OCI-LY3 (cell line): ENCODE measurements at regions not wholly inside any gene's neighbourhood (a gene's known extent, or its start where the extent isn't known, plus 50 kb on each side); places are given as distances from the start of the nearest gene placed in this dataset.
A peak's percentile ranks its signal among the peaks of the same experiment; 100 is the strongest.

Experiments used
- H2AFZ ChIP-seq: fragments of 200-600, 300-600 bp; shearing (Covaris generic); 2 replicates; pipeline ENCODE4 v1.6.0; 2014; ENCODE audit warnings: antibody characterized with exemption, low read depth, low read length
- H3K27ac ChIP-seq: fragments of 200-600, 300-600 bp; sonication (generic); 2 replicates; pipeline ENCODE4 v1.5.1; 2014; ENCODE audit warnings: mild to moderate bottlenecking, low read length, moderate library complexity, mixed read lengths
- H3K27me3 ChIP-seq: fragments of 200-600, 300-600 bp; sonication (generic); 2 replicates; pipeline ENCODE4 v1.6.1; 2014; ENCODE audit warnings: low read depth, low read length, mixed read lengths
- H3K36me3 ChIP-seq: fragments of 200-600, 300-600 bp; sonication (generic); replicated peaks from 2 replicates; pipeline ENCODE3; 2014; ENCODE audit warnings: low read depth, low read length, mixed read lengths
- H3K4me1 ChIP-seq: fragments of 300-600, 200-600 bp; sonication (generic); 2 replicates; pipeline ENCODE4 v1.6.1; 2014; ENCODE audit warnings: low read length, mixed read lengths
- H3K4me2 ChIP-seq: fragments of 200-600, 300-600 bp; sonication (generic); 2 replicates; pipeline ENCODE4 v1.6.1; 2014; ENCODE audit warnings: low read length, mixed read lengths
- H3K4me3 ChIP-seq: fragments of 300-600, 200-600 bp; sonication (generic); 2 replicates; pipeline ENCODE4 v1.5.1; 2014; ENCODE audit warnings: antibody characterized with exemption, mild to moderate bottlenecking, low read length, moderate library complexity
- H3K79me2 ChIP-seq: fragments of 300-600, 200-600 bp; shearing (Covaris generic); 2 replicates; pipeline ENCODE4 v1.6.1; 2014; ENCODE audit warnings: mild to moderate bottlenecking, low read length, mixed read lengths
- H3K9ac ChIP-seq: fragments of 300-600, 200-600 bp; shearing (Covaris generic); 2 replicates; pipeline ENCODE4 v1.6.0; 2014; ENCODE audit warnings: mild to moderate bottlenecking, low read length, moderate library complexity
- H3K9me3 ChIP-seq: fragments of 200-600, 300-600 bp; shearing (Covaris generic); 2 replicates; pipeline ENCODE4 v1.6.1; 2014; ENCODE audit warnings: low read length, mixed read lengths; ENCODE audit not compliant: insufficient read depth
- H4K20me1 ChIP-seq: fragments of 200-600, 300-600 bp; sonication (generic); 2 replicates; pipeline ENCODE4 v1.6.1; 2016; ENCODE audit warnings: low read length, mixed read lengths; ENCODE audit not compliant: insufficient read depth
- CTCF ChIP-seq: fragments of 200-600, 300-600 bp; sonication (generic); IDR thresholded peaks from 2 replicates; pipeline ENCODE4 v1.5.1; 2014; ENCODE audit warnings: antibody characterized with exemption, low read length, low read depth
- EZH2phosphoT487 ChIP-seq: fragments of 200-600 bp; shearing (Covaris generic); IDR thresholded peaks from 2 replicates; pipeline ENCODE4 v1.6.1; 2018; ENCODE audit warnings: antibody characterized with exemption, mixed run types, low read depth

GRCh38 chr3:22661121-22661700 lies 541.9 kb upstream of the UBE2E2 start:
- Histone ChIP-seq H3K9me3 (no peaks in the 10 kb centered on the region), H3K9ac (no peak overlapping the region), H3K4me2 (no peak overlapping the region), H3K27ac (no peak overlapping the region), H4K20me1 (no peaks in the 10 kb centered on the region), H3K4me3 (no peak overlapping the region), H3K36me3 (no peaks in the 10 kb centered on the region), H3K4me1 (no peaks in the 10 kb centered on the region), H3K79me2 (no peaks in the 10 kb centered on the region), H2AFZ (no peak overlapping the region), H3K27me3 (no peaks in the 10 kb centered on the region)
- TF ChIP-seq EZH2phosphoT487: no peak
- no peak for TF ChIP-seq CTCF

GRCh38 chr3:22665528-22665927 lies 537.6 kb upstream of the UBE2E2 start:
- no peak overlapping the region for H3K27ac ChIP-seq
- no peaks in the 10 kb centered on the region for H3K9me3 ChIP-seq
- H3K4me2 ChIP-seq: no peak overlapping the region
- H3K27me3 ChIP-seq: no peaks in the 10 kb centered on the region
- H3K4me1 ChIP-seq: no peaks in the 10 kb centered on the region
- no peak overlapping the region for H2AFZ ChIP-seq
- H3K79me2 ChIP-seq: no peaks in the 10 kb centered on the region
- no peak overlapping the region for H3K9ac ChIP-seq
- no peak for TF ChIP-seq CTCF
- TF ChIP-seq EZH2phosphoT487: no peak
- H4K20me1 ChIP-seq: no peaks in the 10 kb centered on the region
- no peaks in the 10 kb centered on the region for H3K36me3 ChIP-seq
- H3K4me3 ChIP-seq: no peak overlapping the region

GRCh38 chr3:22666736-22667135 lies 536.4 kb upstream of the UBE2E2 start:
- Histone ChIP-seq H3K79me2 (no peaks in the 10 kb centered on the region), H3K9ac (no peak overlapping the region), H3K36me3 (no peaks in the 10 kb centered on the region), H3K27me3 (no peaks in the 10 kb centered on the region), H4K20me1 (no peaks in the 10 kb centered on the region), H3K9me3 (no peaks in the 10 kb centered on the region), H3K4me2 (no peak overlapping the region), H3K4me1 (no peaks in the 10 kb centered on the region), H2AFZ (no peak overlapping the region), H3K27ac (no peak overlapping the region), H3K4me3 (no peak overlapping the region)
- TF ChIP-seq CTCF (no peak), EZH2phosphoT487 (no peak)

GRCh38 chr3:22671848-22672247 lies 531.3 kb upstream of the UBE2E2 start:
- TF ChIP-seq CTCF (peak; percentile 51), EZH2phosphoT487 (no peak)
- Histone ChIP-seq H3K9ac (no peak overlapping the region), H3K79me2 (no peaks in the 10 kb centered on the region), H3K27ac (no peak overlapping the region), H3K4me1 (no peaks in the 10 kb centered on the region), H3K9me3 (no peaks in the 10 kb centered on the region), H3K4me2 (no peak overlapping the region), H4K20me1 (no peaks in the 10 kb centered on the region), H2AFZ (no peak overlapping the region), H3K36me3 (no peaks in the 10 kb centered on the region), H3K27me3 (no peaks in the 10 kb centered on the region), H3K4me3 (no peak overlapping the region)
